NCI-H128 (cell line): ENCODE measurements at regions not wholly inside any gene's neighbourhood (a gene's known extent, or its start where the extent isn't known, plus 50 kb on each side); places are given as distances from the start of the nearest gene placed in this dataset.
"Not testable (repeated sequence)": the region's sequence is repeated elsewhere in the genome, so short reads cannot be mapped to it uniquely, and the experiment has no call there.

Experiments used
- DNase-seq: peaks from one replicate; lab custom pipeline; 2025; ENCODE audit not compliant: unreplicated experiment; lab: John Stamatoyannopoulos, UW

DNA sequence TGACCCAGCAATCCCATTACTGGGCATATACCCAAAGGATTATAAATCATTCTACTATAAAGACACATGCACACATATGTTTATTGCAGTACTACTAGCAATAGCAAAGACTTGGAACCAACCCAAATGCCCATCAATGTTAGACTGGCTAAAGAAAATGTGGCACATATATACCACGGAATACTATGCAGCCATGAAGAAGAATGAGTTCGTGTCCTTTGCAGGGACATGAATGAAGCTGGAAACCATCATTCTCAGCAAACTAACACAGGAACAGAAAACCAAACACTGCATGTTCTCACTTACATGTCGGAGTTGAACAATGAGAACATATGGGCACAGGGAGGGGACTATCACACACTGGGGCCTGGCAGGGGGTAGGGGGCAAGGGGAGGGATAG is 183.0 kb downstream of the HACE1 start:
- not testable (repeated sequence) for DNase-seq

DNA sequence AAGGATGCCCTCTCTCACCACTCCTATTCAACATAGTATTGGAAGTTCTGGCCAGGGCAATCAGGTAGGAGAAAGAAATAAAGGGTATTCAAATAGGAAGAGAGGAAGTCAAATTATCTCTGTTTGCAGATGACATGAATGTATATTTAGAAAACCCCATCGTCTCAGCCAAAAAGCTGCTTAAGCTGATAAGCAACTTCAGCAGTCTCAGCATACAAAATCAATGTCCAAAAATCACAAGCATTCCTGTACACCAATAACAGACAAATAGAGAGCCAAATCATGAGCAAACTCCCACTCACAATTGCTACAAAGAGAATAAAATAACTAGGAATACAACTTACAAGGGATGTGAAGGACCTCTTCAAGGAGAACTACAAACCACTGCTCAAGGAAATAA is 184.6 kb downstream of the HACE1 start:
- DNase-seq: not testable (repeated sequence)

DNA sequence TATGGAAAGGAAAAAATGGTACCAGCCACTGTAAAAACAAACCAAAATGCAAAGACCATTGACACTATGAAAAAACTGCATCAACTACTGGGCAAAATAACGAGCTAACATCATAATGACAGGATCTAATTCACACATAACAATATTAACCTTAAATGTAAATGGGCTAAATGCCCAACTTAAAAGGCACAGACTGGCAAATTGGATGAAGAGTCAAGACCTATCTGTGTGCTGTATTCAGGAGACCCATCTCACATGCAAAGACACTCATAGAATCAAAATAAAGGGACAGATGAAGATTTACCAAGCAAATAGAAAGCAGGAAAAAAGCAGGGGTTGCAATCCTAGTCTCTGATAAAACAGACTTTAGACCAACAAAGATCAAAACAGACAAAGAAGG is 186.6 kb downstream of the HACE1 start:
- not testable (repeated sequence) for DNase-seq

DNA sequence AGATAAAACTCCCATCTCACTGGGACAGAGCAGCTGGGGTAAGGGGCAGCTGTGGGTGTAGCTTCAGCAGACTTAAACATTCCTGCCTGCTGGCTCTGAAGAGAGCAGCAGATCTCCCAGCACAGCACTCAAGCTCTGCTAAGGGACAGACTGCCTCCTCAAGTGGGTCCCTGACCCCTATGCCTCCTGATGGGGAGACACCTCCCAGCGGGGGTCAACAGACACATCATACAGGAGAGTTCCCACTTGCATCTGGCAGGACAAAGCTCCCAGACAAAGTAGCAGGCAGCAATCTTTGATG is 188.2 kb downstream of the HACE1 start:
- not testable (repeated sequence) for DNase-seq

DNA sequence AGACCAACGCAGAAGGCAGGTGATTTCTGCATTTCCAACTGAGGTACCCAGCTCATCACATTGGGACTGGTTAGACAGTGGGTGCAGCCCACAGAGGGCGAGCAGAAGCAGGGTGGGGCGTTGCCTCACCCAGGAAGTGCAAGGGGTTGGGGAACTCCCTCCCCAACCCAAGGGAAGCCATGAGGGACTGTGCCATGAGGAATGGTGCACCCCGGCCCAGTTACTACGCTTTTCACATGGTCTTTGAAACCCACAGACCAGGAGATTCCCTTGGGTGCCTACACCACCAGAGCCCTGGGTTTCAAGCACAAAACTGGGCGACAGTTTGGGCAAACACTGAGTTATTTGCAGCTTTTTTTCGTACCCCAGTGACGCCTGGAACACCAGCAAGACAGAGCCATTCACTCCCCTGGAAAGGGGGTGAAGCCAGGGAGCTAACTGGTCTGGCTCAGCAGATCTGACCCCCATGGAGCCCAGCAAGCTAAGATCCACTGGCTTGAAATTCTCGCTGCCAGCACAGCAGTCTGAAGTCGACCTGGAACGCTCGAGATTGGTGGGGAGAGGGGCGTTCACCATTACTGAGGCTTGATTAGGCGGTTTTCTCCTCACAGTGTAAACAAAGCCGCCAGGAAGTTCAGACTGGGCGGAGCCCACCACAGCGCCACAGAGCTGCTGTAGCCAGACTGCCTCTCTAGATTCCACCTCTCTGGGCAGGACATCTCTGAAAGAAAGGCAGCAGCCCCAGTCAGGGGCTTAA is 188.7 kb downstream of the HACE1 start:
- DNase-seq: not testable (repeated sequence)

DNA sequence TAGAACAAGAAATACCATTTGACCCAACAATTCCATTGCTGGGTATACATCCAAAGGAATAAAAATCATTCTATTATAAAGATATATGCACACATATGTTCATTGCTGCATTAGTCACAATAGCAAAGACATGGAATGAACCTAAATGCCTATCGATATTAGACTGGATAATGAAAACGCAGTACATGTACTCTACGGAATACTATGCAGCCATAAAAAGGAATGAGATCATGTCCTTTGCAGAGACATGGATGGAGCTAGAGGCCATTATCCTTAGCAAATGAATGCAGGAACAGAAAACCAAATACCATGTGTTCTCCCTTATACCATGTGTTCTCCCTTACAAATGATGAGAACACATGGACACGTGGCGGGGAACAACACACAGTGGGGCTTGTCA is 190.2 kb downstream of the HACE1 start:
- no peak for DNase-seq

DNA sequence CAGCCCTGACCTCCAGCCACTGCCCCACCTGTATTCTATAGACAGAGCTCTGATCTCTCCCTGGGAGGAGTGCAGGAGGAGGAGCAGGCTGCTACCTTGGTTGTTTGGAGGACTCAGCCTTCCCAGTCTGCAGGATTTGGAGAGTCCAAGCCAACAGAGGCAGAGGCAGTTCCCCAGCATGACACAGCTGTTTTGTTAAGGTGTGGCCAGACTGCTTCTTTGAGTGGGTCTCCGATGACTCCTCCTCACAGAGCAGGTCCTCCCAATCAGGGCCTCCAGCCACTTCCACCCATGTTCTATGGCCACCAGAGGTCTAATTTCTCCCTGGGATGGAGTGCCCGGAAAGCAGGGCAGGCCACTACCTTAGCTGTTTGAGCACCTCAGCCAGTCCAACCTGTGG is 203.5 kb downstream of the HACE1 start:
- DNase-seq: no peak

DNA sequence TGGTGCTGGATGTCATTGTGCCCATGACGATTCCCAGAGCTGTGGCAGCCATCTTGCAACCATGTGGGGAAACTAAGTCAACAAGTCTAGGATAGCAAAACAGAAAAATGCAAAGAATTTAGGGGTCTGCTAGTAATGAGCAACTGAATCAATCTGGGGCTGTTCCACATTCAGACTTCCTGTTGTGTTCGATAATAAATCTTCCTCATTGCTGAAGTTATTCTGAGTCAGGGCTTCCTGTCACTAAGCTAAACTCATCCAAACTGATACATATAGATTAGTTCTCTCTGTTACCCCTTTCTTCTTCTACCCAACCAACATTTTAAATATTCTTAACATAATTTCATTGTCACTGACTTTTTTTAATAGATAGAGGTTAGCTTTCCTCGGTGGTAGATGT is 205.9 kb downstream of the HACE1 start:
- DNase-seq: no peak

DNA sequence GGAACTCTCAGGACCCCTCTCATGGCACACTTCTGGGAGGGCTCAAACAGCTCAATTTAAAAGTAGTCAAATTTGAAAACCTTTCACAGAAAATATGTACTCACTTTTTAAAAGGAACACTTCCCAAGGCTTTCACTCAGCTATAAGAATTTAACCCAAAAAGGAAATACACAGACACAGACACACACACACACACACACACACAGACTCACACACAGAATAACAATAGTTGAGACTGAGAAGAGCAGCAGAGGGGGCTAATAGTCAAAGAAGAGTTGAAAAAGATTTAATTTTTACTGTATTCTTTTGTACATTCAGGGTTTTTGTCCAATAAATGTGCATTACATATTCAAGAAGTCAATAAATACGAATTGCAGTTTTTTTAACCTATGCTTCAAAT is 211.4 kb downstream of the HACE1 start:
- no peak for DNase-seq

DNA sequence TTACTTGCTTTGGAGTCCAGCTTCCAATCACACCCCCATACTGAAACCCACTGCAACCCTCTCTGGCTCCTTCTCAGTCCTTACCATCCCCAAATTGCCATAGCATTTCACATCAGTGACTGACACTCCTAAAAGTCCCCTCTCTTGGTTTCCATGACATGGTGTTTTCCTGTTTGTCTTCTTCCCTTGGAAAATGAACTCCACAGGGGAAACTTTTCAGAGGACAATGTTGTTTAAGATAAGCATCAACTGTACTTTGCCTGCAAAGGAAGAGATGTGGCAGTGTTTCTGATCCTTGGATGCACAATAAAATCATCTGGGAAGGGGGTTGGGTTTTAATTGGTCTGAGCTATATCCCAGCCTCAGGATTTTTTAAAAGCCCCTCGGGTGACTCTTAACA is 214.9 kb downstream of the HACE1 start:
- DNase-seq: no peak

DNA sequence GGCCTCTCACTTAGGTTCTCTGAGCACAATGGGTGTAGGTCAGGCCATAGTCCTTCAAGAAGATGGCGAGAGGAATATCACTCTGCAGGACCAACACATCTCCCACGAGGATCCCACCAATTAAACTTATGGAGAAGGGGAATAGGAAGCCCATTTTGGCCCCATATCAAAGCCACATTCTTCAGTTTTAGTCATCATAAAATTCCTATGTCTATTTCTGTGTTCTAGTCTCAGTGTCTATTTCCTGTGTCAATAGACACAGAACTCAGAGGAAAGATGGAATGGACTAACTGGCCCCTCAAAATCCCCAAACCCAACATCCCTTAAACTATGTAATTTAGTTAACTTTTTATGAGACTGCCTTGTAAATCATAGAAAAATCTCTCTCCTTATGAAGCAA is 216.8 kb downstream of the HACE1 start:
- DNase-seq: no peak

DNA sequence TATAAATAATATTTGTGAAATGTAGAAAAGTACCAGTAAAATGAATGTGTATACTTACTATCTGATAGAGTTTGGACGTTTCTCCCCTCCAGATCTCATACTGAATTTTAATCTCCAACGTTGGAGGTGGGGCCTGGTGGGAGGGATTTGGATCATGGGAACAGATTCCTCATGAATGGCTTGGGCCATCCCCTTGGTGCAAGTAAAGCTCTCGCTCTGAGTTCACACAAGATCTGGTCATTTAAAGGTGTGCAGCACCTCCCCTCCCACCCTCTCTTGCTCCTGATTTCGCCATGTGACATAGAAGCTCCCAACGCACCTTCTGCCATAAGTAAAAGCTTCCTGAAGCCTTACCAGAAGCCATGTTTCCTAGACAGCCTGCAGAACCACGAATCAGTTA is 219.0 kb downstream of the HACE1 start:
- DNase-seq: no peak

DNA sequence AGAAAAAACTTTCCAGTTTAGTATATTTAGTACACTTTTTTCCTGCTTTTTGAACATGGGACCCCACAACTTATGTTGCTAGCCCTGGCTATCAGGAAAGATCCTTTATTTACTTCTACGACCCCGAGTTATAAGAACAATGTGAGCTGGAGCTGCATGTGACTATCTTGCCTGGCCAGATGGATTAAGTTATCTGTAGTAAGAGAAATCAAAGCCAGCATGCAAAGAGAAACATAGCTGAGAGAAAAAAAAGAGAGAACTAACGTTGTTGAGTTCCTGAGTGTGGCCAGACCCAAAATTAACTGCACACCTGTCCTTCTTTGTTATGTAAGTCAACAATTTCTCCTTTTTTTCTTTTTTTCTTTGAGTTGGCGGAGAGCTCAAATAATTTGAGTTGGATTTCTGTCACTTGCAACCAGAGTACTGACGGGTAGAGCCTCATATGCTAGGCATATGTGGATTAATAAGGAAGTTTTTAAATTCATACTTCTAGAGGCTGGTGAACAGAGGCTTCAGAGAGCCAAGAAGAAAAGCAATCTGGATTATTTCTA is 219.5 kb downstream of the HACE1 start:
- no peak for DNase-seq

DNA sequence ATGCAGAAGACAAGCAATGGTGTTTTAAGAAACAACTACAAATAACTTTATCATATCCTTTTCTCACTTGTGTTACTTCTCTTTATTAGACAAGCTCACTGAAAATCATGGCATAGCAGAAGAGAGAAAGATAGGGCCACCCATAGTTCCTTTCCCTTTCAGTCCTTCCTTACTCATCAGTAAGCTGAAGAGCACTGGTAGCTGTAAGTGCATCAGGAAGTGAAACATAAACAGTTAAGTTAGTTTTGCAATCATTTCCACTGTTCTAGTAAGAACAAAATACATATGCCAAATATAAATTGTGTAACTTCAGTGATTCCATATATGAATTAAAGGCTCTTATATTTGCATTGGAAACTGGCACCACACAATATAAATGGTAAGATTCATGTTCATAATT is 220.1 kb downstream of the HACE1 start:
- DNase-seq: no peak

DNA sequence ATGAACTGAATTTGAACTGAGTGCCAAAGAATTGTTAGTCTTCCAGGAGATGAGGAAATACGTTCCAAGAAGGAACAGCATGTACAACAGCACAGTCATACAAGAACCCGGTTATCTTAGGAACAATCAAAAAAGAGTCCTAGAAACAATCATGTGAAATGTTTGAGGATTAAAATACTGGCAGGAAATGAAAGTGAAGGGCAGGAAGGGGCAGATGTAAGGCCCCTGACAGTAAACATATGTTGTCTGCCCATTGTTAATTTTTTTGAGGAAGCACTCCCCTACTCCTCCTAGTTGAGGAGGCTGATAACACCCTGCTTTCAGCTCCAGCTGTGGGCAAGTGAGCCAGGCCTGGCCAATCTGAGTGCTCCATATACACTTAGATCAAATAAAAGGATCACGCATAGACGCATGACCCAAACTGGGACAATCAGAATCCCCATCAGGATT is 220.9 kb downstream of the HACE1 start:
- no peak for DNase-seq

DNA sequence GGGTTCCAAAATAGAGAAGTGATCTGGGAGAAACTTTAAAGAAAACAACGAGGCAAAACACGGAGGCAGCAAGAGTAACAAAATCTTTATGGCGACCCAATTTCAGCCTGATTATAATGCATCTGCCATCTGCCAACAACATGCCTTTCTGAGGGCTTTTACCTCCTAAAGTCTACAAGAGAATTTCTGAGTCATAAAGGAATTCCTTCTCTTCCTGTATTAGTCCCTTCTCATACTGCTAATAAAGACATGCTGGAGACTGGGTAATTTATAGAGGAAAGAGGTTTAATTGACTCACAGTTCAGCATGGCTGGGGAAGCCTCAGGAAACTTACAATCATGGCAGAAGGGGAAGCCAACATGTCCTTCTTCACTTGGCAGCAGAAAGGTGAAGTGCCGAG is 226.6 kb downstream of the HACE1 start:
- DNase-seq: no peak

DNA sequence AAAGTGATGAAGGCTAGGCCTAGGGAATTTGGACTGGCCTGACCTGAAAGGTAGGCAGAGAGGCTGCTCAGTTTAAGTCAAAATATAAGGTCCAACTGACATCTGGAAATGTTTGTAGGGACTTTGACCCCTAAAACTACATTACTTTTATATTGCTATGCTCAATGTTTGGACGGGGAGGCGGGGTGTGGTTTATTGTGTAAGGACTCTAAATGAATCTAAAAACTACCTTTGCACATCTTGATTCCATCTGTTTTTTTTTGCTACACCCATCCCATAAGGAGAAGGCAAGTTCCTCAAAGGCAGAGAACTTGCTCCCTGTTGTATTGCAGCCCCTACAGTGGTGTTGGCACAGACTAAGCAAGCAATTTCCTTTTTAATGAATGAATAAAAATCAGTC is 227.1 kb downstream of the HACE1 start:
- DNase-seq: no peak

DNA sequence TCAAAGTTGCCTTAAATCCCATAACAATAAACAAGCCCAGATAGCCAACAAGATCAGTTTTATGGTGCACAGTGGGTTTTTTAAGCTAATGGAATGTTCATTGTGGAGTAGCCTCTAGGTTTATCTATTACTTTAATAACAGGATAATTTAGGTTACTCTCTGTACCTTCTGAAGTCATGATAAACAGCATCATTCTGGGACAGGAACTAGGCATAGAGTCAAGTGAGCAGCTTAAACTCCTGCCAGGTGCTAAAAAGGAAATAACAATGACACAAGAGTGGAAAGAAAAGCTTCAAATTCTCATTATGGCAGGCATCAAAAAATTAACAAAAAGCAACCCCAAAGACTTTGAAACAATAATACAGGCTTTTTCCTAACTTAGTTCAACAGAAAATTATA is 228.8 kb downstream of the HACE1 start:
- DNase-seq: no peak

DNA sequence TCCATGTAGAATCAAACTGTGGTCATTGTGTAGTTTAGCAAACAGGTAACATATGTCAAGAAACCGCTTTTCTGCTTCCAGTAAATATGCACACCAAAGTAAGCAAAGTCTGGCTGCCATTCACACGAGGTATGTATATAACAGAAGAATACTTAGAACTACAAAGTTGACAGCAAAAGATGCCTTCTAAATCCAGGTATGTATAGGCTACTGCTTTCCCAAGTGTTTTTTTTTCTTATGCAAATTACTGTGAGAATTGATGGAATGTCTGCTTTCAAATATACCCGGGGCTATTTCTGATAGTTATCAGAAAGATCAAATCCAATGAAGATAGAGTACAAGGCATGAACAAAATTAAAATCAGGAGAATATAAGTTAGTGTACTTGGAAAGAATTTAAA is 229.2 kb downstream of the HACE1 start:
- DNase-seq: no peak

DNA sequence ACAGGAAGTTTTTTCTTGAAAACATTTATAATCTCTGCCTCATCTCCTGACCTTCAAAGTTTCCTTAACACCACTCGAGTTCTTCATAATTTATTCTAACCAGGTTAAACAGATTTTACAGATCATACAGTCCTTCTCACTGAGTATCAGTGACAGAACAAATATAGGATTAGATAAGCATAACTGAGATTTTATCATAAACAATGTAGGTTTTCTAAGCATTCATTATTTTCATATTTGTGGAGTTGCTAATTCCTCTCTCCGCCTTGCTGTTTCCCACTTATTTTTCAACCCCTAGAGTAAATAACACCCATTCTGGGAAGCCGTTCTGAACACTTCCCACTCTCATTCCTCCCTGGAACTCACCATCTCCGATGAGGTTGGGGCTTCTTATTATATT is 229.9 kb downstream of the HACE1 start:
- DNase-seq: no peak

DNA sequence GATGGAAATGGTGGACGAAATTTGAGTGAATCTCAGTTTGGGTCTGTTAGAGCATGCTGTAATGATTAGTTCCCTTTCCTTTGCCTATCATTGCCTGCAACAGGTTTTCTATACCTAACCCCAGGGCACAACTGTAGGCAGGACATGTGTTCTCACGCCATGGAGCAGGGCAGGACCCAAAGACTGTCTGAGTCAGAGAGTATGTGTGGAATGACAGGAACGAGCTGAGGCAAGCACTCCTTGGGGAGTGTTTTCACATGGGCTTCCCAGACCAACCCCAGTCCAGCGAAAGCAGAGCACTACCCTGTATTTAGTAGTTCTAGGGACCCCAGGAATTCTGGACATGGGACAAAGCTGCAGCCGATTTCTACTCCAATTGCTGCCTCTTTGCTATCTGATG is 234.2 kb downstream of the HACE1 start:
- DNase-seq: no peak

DNA sequence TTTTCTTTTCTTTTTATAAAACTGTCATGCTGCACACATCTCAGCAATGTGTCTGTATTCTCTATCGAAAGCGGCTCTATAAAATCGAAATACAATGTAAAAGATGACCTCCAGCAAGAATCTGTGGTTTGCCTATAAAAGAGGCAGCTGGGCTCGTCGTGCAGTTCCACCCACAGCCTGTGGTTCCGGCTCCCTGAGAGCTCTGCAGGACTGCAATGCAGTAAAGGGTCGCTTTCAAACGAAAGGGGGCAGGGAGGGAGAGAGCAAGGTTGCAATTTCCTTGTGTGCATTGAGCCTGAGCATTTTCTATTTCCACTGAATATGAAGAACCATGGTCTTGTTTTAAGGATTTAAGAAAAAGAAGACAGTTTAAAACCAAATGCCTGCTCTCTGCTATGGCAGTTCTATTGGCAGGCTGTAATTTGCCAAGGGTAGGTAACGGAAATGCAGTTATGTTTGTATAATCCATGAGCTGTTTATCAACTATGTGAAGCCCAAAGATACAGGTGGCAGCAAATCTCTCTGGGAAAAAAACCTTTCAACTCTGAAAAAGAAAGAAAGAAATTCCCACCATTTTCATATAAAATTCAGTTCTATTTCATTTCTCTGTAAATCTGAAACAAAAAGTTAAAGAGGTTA is 236.5 kb downstream of the HACE1 start:
- DNase-seq: no peak

DNA sequence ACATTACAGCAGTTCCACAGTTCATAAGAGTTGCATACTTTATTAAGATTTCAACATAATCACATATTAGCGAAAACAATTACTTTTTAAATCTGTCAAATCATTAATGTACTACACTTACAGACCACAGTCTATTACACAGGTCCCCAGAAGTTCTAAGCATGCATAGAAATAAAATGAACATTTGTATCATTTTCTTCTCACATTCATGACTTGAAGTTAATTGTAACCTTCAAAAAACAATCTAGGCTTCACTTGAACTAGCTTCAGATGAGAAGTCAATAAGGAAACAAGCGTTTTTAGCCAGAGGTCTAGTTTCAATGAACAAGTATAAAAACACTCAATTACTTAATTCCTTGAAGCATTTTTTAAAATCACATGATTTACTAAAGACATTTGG is 238.3 kb downstream of the HACE1 start:
- no peak for DNase-seq
